ENCODE measurements at regions not wholly inside any gene's neighbourhood (a gene's known extent, or its start where the extent isn't known, plus 50 kb on each side); places are given as distances from the start of the nearest gene placed in this dataset.

- TF ChIP-seq CTCF (IDR thresholded peaks at IDR 0.05; ENCODE audit: insufficient read depth, low read depth, low read length) (no peak), EZH2 (IDR thresholded peaks at IDR 0.05; ENCODE audit: insufficient read depth, low read length) (no peak)
Observed at GRCh38 chr5:67896311-67896929, 319.1 kb upstream of the PIK3R1 start.

Data from astrocyte (in vitro differentiated cells and primary cell).